ENCODE measurements at regions not wholly inside any gene's neighbourhood (a gene's known extent, or its start where the extent isn't known, plus 50 kb on each side); places are given as distances from the start of the nearest gene placed in this dataset.

DNA sequence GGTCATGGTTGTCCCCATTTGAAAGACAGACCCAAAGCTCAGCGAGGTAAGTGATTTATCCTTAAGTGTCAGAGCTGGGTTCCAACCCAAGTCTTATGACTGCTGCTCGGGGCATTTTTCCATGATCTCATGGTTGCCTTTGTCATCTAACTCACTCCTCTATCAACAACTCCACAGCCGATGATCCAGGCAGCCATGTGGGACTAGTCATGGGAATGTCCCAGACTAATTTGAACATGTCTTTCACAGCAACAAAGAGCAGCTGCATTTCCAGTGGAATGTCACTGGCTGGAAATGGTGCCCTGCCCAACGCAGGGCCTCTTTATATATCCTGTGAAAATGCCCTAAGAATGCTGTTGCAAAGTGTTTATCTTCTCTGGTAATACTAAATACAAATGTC, 284.8 kb upstream of the PPARGC1A start:
- no peak for DNase-seq (ENCODE audit: extremely low read depth in 1 of 2, low read depth in 1 of 2)

DNA sequence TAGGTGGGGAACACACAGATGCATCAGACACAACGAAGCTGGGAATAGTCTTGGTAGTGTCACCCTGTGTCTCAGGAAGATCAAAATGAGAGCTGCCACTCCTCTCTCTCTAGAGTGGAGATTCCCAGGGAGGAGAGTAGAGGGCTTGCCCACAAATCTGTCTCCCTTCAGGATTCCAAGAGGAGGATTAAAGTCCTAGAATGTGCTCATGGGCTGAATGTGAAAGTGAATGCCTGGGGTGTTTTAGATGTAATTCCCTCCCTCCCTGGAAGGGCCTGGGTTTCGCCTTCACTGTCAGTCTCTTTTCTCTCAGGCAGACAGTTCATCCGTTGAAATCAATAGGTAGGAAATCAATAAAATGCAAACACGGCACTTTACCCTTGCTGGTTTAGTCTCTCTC, 282.6 kb upstream of the PPARGC1A start:
- no peak for DNase-seq (ENCODE audit: extremely low read depth in 1 of 2, low read depth in 1 of 2)

DNA sequence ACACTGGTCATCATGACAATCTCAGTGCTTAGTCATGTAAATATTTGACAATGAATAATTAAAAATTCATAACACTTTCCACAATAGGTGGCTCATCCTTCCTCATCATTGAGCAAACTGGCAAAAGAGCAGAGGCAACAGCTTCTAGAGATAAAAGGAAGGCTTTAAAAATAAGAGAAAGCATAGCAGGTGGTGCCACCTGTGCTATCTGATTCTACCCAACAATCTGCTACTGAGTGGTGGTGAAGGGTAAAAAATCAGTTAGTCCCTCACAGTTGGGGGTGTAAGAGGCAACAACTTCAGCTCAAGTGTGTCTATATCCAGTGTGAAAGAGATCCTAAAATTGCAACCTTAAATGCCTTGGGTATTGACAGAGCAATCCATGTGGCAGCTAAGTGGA, 280.1 kb upstream of the PPARGC1A start:
- no peak for DNase-seq (ENCODE audit: extremely low read depth in 1 of 2, low read depth in 1 of 2)

DNA sequence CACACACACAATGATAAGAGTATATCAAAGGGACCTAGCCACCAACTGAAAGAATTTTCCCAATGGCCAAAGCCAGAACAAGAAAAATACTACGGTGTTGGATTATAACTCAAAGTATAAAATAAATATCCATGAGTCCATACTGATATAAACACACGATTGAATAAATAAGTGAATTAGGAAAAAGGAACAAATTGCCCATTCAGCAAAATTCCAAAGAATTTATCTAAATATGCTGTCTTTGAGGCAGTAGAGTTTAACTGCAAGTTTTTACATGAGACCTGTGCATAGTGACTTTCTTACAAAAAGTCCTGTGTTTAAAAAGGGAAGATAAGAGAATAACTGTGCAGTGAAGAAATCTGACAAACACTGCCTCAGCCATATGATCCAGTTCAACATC, 278.8 kb upstream of the PPARGC1A start:
- DNase-seq (ENCODE audit: extremely low read depth in 1 of 2, low read depth in 1 of 2): no peak

GRCh38 chr4:24166501-24166900, 276.7 kb upstream of the PPARGC1A start:
- DNase-seq (ENCODE audit: extremely low read depth in 1 of 2, low read depth in 1 of 2): no peak

DNA sequence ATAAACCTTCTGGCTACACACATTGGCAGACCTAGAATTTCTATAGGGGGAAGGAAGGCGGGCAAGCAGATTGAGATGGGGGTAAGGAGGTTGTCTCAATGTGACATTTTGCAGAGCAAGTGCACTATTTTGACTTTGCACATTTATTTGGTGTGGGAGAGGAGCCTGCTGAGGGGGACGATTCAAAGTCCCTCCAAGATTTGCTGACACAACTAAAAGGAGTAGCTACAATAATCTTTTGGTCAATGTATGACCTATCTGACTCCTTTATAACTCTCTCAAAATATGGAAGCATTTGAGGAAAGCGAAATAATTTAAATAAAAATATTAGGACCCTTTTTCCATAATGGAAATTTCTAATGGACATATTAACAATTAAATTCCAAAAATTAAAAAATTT, 274.9 kb upstream of the PPARGC1A start:
- no peak for DNase-seq (ENCODE audit: extremely low read depth in 1 of 2, low read depth in 1 of 2)

- DNase-seq (ENCODE audit: extremely low read depth in 1 of 2, low read depth in 1 of 2): no peak
These were observed 274.3 kb upstream of the PPARGC1A start for GRCh38 chr4:24164054-24164693.

DNA sequence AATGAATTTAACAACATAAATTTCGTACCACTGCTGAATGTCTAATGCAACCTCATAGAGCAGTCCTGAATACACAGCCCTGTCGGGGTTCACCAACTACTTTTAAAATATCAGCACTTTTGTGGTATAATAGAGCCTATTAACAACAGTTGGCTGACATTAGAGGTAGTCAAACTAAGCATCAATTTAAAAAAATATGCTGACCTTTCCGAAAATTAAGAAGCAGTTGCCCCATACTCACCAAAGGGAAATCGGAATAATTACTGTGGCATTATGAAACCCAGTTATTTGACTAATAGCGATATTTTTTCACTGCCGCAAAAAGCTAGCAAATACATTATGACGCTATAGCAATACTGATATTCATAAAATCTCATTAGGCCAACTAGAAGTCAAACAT, 273.5 kb upstream of the PPARGC1A start:
- no peak for DNase-seq (ENCODE audit: extremely low read depth in 1 of 2, low read depth in 1 of 2)

DNA sequence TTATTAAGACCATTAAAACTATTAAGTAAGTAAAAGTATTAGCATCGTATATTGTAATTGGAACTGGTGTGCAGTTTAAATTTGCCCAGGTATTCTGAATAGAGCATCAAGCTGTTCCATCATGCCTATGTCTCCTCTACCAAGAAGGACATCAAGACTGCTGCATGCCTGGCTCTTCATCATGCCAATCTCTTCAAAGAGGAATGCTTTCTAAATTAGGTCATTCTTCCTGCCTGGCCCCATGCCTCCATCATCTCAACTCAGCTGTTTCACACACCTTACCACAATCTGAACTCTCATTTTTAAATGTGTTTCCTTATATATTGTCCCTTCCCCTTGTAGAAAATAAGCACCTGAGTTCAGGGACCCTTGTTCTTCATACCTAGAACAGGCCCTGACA, 270.5 kb upstream of the PPARGC1A start:
- DNase-seq (ENCODE audit: extremely low read depth in 1 of 2, low read depth in 1 of 2): no peak

GRCh38 chr4:24158031-24158430, 268.2 kb upstream of the PPARGC1A start:
- DNase-seq (ENCODE audit: extremely low read depth in 1 of 2, low read depth in 1 of 2): no peak

- no peak for DNase-seq (ENCODE audit: extremely low read depth in 1 of 2, low read depth in 1 of 2)
These were observed 260.2 kb upstream of the PPARGC1A start for GRCh38 chr4:24150034-24150433.

GRCh38 chr4:24146127-24146526, 256.3 kb upstream of the PPARGC1A start:
- DNase-seq (ENCODE audit: extremely low read depth in 1 of 2, low read depth in 1 of 2): no peak

GRCh38 chr4:24145591-24145990, 255.7 kb upstream of the PPARGC1A start:
- no peak for DNase-seq (ENCODE audit: extremely low read depth in 1 of 2, low read depth in 1 of 2)

DNA sequence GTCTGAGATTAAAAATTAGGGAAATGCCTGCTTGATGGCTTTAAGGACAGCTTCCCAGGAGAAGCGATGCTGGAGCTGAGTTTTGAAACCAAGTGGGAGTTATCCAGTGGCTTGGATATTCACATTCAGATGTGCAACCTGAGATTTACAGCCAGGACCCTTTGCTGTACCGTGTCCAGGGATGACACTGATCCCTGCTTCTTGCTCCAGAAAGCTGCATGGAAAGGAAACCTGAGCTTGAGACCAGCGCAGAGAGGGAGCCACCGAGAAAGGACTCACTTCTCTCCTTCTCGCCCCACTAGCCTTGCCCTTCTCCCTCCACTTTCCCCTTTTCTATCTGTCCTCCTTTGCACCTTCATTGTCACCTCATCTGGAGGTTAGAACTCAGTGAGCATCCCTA, 254.5 kb upstream of the PPARGC1A start:
- DNase-seq (ENCODE audit: extremely low read depth in 1 of 2, low read depth in 1 of 2): no peak

GRCh38 chr4:24143741-24144140, 253.9 kb upstream of the PPARGC1A start:
- DNase-seq (ENCODE audit: extremely low read depth in 1 of 2, low read depth in 1 of 2): no peak

DNA sequence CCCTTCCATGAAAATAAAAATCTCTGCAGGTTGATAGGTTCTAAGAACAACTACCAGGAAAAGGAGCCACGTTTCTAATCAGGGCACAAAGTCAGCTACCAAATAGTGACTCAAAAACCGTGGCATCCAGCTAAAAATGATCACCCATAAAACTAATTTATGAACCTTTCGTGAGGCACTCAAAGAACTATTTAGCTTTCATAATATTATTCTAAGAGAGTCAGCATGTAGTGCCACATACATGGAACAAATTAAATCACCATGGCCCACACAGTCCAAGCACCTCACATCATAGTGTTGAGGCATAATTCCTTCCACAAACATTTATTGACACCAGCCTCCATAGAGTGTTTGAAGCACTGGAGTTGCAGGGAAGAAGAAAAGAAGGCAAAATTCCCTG, 252.0 kb upstream of the PPARGC1A start:
- DNase-seq (ENCODE audit: extremely low read depth in 1 of 2, low read depth in 1 of 2): no peak

DNA sequence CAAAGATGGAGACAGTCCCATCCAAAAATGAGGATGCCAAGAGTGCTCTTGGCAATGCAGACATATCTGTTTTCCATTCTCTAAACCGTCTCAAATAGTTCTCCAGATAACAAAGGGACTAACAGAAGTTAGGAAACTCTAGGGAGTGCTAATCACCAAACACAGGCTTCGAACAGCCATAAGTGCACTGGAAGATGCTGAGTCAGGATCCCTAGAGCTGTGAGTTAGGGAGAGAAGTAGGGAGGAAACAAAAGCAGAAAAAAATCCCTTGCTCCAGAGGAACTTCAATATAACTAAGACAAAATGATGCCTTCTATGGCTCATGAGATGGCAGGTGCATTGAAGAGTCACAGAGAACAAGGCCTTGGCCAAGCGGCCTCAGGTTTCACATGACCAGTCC, 251.0 kb upstream of the PPARGC1A start:
- DNase-seq (ENCODE audit: extremely low read depth in 1 of 2, low read depth in 1 of 2): no peak

DNA sequence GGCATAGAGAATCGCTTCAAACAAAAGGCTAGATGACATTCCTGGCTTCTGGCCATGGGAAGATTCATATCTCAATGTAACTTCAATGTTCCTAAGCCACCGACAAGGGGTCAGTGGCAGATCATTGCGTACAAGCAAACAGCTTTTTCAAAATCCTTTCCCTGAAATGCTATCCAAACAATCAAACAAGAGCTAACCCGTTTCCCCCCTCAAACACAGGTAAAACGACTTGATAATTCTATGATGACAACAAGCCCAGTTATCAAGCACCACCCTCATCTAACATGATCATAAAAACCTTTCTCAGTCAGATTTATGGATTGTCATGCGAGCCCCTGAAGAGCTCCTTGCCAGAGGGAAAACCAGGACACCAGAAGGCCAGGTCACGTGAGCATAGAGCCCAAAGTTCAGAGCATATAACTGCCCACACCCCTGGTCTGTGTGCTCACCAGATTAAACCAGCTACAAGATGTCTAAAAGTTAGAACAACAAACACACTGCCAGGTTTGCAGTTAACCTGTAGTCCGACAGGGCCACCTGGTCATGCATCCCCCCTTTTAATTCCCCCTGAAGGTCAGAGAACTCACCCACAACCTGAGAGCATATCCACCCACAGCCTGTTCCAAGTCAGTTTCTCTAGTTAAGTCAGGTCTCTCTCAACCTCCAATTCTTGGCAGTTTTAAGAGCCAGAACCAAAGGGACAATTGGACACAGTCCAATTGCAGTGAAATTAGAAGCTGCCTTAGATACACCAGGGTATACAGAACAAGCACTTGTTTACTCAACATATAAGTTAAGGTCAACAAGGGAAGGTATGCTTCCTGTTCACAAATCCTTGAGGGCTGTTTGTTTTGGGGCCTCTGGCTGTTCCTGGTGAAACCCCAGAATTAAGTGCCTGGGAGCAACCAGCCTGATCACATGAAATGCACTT, 248.1 kb upstream of the PPARGC1A start:
- DNase-seq (ENCODE audit: extremely low read depth in 1 of 2, low read depth in 1 of 2): no peak

GRCh38 chr4:24131954-24132673, 242.3 kb upstream of the PPARGC1A start:
- no peak for DNase-seq (ENCODE audit: extremely low read depth in 1 of 2, low read depth in 1 of 2)

DNA sequence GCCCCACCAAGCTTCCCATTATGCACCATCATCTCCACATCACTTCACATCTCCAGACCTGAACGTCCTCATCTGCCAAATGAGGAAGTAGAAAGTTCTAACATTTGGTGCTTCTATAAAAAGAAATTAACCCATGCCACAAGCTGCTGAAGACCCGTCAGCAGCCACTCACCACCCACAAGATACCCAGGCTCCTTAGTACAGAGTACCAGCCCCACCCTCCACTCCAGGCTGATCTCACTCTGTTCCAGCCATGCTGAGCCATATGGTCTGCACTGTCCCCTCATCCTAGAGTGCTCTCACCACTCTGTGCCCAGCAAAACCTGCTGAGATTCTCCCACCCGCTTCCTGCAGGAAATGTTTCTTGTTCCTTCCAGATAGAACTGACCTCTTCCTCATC, 240.8 kb upstream of the PPARGC1A start:
- no peak for DNase-seq (ENCODE audit: extremely low read depth in 1 of 2, low read depth in 1 of 2)

GRCh38 chr4:24126776-24127175, 236.9 kb upstream of the PPARGC1A start:
- no peak for DNase-seq (ENCODE audit: extremely low read depth in 1 of 2, low read depth in 1 of 2)
